ENCODE measurements at regions not wholly inside any gene's neighbourhood (a gene's known extent, or its start where the extent isn't known, plus 50 kb on each side); places are given as distances from the start of the nearest gene placed in this dataset.

GRCh38 chr2:144270951-144271350 lies 249.0 kb downstream of the ZEB2 start:
- FAIRE-seq (no peak), DNase-seq (ENCODE audit: extremely low read depth in 1 of 4, low spot score in 3 of 4) (no peak), ATAC-seq (no peak)
- intact Hi-C loops (cut with micrococcal nuclease) (no loop called here), in situ Hi-C loops (cut with MboI) (no loop called here)
- Histone ChIP-seq H3K79me2 (ENCODE audit: control insufficient read depth, insufficient read depth, low read length) (no peaks in the 10 kb centered on the region), H3K4me1 (replicated peaks in 1 of 2; ENCODE audit: control insufficient read depth in 2 of 2, insufficient read depth in 2 of 2, low read length in 2 of 2) (no peaks in the 10 kb centered on the region), H3K9ac (ENCODE audit: insufficient read depth in 1 of 2, low read depth in 2 of 2, low read length in 2 of 2) (no peak overlapping the region), H3K9me3 (replicated peaks; ENCODE audit: control insufficient read depth, insufficient read depth, low read depth, low read length) (peaks cover 3% of the 10 kb centered on the region), H3K27me3 (ENCODE audit: control insufficient read depth in 2 of 2, insufficient read depth in 2 of 2, low read length in 2 of 2) (no peaks in the 10 kb centered on the region), H3K36me3 (ENCODE audit: control insufficient read depth, insufficient read depth, low read length) (no peaks in the 10 kb centered on the region), H3K4me3 (no peak overlapping the region), H3K4me2 (ENCODE audit: insufficient read depth, low read length) (no peak overlapping the region), H4K20me1 (replicated peaks; ENCODE audit: control insufficient read depth, insufficient read depth, low read length) (no peaks in the 10 kb centered on the region), H3K27ac (ENCODE audit: extremely low read depth, low read depth, low read length) (no peak overlapping the region), H2AFZ (ENCODE audit: low read depth, low read length) (no peak overlapping the region; the same call in 1 of the 2 replicates), H3K9me1 (ENCODE audit: control insufficient read depth, insufficient read depth, low read length) (no peaks in the 10 kb centered on the region)
- TF ChIP-seq CTCF (IDR thresholded peaks at IDR 0.05 in 2 of 3, conservative IDR thresholded peaks at IDR 0.05 in 1 of 3; ENCODE audit: insufficient read depth in 2 of 3, low read depth in 1 of 3, low read length in 3 of 3) (no peak), PTBP1 (IDR thresholded peaks at IDR 0.05; ENCODE audit: low read depth, low read length) (no peak), SP1 (CRISPR knock-in tag; IDR thresholded peaks at IDR 0.05) (no peak), HIVEP1 (CRISPR knock-in tag; IDR thresholded peaks at IDR 0.05) (no peak), KDM2B (CRISPR knock-in tag; IDR thresholded peaks at IDR 0.05) (no peak), ETV1 (tag; conservative IDR thresholded peaks at IDR 0.05; ENCODE audit: low read depth) (no peak), PKNOX1 (IDR thresholded peaks at IDR 0.05) (no peak), SRF (CRISPR knock-in tag; IDR thresholded peaks at IDR 0.05) (no peak), ZFP30 (CRISPR knock-in tag; IDR thresholded peaks at IDR 0.05; ENCODE audit: borderline replicate concordance) (no peak), IFI16 (CRISPR knock-in tag; IDR thresholded peaks at IDR 0.05) (no peak), FOXA3 (CRISPR knock-in tag; conservative IDR thresholded peaks at IDR 0.05 in 1 of 2, IDR thresholded peaks at IDR 0.05 in 1 of 2) (no peak), ZNF140 (CRISPR knock-in tag; IDR thresholded peaks at IDR 0.05) (no peak), NCOA2 (IDR thresholded peaks at IDR 0.05; ENCODE audit: partially characterized antibody in 2 of 2) (no peak), ZNF174 (CRISPR knock-in tag; IDR thresholded peaks at IDR 0.05) (no peak), ARHGAP35 (IDR thresholded peaks at IDR 0.05; ENCODE audit: partially characterized antibody) (no peak), NR3C1 (CRISPR knock-in tag; IDR thresholded peaks at IDR 0.05) (no peak), ATF4 (CRISPR knock-in tag; IDR thresholded peaks at IDR 0.05) (no peak)
- 89% methylated on average over 1 of the region's 1 CpG for WGBS (ENCODE audit: insufficient coverage, low coverage, missing lambda C conversion rate)
- POLR2A ChIA-PET: no interaction called here
- CTCF ChIA-PET (ENCODE audit: low intra/inter-chr PET ratio): no interaction called here
- no TSS peak for BruUV-seq (replicated peaks)
